CD1c-positive myeloid dendritic cell (primary cell): ENCODE measurements at regions not wholly inside any gene's neighbourhood (a gene's known extent, or its start where the extent isn't known, plus 50 kb on each side); places are given as distances from the start of the nearest gene placed in this dataset.
"Not testable (repeated sequence)": the region's sequence is repeated elsewhere in the genome, so short reads cannot be mapped to it uniquely, and the experiment has no call there.

ENCODE experiments used
- DNase-seq: peaks from one replicate; pipeline ENCODE4 v3.0.0-alpha.2; 2016; ENCODE audit errors: extremely low spot score

DNA sequence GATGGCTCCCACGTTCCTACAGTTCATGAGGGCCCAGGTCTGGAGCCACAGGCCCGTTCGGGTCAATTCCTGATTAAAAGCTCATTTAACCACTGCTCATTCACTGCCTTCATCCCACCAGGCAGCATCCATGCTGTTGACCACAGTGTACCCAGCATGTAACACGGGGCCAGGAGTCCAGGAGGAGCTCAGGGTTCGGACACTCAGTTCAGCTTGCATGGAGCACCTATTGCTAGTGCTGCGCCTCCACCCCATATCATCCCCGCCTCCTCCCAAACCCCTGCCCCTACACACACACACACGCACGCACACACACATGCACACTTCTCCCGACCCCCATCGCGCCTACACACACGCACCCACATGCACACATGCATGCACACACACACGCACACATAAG is 72.9 kb upstream of the SNTG2 start:
- DNase-seq = no peak

GRCh38 chr2:875687-876615 is 74.7 kb upstream of the SNTG2 start:
- DNase-seq = no peak

GRCh38 chr2:873651-874580 is 76.7 kb upstream of the SNTG2 start:
- DNase-seq = no peak

DNA sequence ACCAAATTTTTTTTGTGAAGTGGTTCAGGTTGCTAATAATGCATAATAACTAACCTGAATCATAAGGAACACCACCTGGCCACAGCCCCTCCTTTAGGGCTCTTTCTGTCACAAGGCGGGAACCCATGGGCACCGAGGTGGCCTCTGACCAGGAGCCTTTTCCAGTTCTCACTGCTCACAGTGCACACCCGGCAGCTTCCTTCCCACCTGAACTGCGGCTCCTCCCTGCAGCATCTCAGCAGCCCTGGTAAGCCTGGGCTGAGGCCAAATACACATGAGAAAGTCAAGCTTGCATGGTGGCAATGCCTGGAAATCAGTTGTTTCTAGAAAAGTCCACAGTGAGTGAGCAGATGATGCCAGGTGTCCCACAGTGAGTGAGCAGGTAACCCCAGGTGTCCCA is 77.6 kb upstream of the SNTG2 start:
- DNase-seq = no peak

DNA sequence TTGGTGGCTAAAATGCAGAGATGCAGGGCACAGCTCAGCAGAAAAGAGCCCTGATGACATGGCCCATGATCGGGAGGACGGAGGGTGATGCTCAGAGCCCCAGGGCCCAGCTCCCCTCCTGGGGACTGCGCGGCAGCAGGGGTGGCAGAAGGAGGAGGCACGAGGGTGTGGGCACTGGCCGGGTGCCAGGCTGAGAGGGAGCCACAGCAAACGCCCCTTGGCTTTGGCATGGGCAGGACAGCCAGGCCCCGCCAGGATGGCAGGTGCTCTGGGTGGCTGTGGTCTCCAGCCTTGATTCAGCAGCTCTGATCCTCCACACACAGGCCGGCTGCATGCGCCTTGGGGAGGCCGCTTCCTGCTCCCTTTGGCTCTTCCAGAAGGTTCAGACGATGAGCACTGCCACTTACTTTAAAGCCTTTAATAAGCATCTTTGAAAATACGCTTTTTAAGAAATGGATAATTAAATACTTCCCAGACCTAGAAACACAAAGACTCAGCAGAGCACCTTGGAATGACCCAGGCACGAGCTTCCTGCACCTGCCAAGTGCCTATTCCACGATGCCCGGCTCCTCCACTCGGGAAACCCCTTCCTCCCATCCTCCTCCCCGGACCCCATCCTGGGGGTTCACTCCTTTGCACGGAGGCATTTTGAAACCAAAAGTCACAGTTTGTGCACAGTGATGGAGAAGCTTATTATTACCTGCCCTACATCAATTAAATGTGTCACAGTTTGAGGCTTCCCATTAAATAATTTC is 78.5 kb upstream of the SNTG2 start:
- DNase-seq = no peak

- DNase-seq = no peak
Measured at GRCh38 chr2:871175-871727, 79.4 kb upstream of the SNTG2 start.

GRCh38 chr2:870426-870825 is 80.2 kb upstream of the SNTG2 start:
- DNase-seq = no peak

DNA sequence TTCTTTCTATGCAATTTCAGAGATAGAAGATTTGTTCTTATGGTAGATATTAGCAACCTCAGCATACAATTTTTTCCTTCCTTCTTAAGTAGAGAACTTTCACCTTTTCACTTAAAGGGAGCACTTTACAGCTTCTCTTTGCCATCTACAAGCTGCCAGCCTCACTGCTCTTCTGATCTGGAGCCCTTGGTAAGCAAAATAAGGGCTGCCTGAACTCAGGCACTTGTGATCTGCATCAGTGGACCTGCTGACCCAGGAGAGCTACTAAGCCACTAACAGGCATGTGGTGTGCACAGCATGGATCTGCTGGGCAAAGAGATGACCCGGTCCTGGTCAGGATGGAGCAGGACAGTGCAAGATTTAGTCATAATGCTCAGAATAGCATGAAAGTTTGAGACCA is 80.8 kb upstream of the SNTG2 start:
- DNase-seq = no peak

GRCh38 chr2:869357-869871 is 81.2 kb upstream of the SNTG2 start:
- no peak for DNase-seq

DNA sequence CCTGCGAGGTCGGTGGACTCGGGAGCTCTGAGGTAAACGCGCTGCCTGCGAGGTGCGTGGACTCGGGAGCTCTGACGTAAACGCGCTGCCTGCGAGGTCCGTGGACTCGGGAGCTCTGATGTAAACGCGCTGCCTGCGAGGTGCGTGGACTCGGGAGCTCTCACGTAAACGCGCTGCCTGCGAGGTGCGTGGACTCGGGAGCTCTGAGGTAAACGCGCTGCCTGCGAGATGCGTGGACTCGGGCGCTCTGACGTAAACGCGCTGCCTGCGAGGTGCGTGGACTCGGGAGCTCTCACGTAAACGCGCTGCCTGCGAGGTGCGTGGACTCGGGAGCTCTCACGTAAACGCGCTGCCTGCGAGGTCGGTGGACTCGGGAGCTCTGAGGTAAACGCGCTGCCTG is 81.8 kb upstream of the SNTG2 start:
- DNase-seq = not testable (repeated sequence)

DNA sequence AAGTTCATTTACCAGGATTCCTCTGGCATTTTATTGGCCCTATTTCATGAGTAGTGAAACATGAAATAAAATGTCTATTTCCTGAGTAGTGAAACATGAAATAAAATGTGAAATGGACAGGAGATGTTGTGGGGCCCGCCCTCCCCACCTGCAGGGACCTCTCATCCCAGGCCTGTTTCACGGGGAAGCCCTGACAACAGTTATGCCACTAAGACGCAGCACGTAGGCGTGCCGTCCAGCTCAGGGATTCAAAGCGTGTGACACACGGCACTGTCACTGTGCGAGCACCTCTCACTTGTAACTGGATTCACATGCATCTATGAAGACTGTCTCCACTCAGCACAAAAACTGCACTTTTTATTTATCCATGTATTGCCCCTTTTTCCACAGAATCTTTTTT is 83.4 kb upstream of the SNTG2 start:
- DNase-seq = no peak

GRCh38 chr2:866887-867286 is 83.8 kb upstream of the SNTG2 start:
- DNase-seq = no peak

GRCh38 chr2:866009-866680 is 84.5 kb upstream of the SNTG2 start:
- DNase-seq = no peak

DNA sequence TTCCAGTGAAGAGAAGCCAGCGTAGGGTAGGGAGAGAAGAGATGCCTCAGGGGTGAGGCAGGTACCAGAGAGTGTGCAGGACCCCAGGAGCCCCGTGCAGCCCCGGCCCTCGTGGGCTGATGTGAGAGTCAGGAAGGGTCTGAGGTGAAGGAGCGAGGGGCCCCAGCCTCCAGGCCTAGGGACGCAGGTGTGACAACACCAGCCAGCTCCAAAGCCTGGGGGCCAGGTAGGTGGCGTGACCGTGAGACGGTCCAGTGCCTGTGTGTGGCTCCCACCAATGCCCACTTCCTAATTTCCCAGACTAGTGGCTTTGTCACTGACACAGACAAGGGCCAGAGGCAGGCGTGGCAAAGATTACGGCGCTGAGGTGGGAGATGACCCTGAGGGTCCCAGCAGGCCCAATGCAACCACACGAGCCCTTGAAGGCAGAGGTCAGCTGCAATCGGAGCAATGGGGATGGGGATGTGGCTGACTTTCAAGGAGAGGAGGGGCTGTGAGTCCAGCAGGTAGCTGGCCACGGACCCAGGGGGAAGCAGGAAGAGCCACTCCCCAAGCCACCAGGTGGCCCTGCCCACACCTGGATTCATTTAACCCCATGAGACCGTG is 86.0 kb upstream of the SNTG2 start:
- DNase-seq = no peak

DNA sequence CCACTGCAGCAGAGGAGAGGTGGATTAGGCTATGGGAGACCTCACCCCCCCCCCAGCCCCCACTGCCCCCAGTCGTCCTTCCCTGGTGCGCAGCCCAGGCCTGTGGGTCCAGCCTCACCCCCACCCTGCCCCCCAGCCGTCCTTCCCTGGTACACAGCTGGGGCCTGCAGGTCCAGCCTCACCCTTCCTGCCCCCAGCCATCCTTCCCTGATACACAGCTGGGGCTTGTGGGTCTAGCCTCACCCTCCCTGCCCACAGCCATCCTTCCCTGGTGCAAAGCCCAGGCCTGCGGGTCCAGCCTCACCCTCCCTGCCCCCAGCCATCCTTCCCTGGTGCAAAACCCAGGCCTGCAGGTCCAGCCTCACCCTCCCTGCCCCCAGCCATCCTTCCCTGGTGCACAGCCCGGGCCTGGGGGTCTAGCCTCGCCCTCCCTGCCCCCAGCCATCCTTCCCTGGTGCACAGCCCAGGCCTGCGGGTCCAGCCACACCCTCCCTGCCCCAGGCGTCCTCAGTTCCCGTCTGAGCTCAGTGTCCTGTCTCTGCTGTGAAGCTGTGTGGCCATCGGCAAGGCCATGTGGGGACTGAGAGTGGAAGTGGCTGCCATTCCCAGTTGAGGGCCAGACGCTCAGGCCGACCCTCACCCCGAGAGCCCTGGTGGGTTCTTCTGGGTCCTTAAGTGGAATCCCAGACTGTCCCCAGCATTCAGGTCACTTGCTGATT is 86.8 kb upstream of the SNTG2 start:
- DNase-seq = no peak

DNA sequence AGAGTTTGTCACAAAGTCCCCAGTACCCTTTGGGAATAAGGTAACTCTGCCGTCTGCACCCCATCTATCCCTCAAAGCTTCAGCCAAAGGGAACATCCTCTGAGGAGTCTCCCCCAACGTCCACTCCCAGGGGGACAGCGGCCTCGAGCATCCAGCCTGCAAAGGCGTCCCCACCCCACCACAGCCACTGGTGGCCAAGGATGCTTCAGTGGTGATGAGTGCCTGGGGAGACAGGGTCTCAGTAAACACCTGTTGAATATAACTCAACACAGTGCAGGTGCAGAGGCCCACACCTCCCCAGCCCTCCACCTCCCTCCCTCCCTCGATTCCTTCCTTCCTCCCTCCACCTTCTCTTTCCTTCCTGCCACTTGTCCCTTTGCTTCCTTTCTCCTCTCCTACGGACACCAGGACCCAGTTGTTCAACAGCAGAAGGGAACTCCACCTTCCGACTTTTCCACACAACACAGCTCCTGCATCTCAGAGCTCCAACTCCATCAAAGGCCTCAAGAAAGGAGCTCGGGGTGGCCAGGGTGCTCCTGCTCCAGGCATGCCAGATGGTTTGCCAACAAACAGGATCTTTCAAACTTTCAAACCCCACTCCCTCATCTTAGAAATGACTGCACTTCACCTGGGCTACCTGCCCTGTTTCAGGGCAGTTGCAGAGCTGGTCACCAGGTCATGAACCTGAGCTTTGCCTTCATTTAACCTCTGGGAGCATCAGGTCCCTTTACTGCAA is 87.8 kb upstream of the SNTG2 start:
- DNase-seq = no peak

DNA sequence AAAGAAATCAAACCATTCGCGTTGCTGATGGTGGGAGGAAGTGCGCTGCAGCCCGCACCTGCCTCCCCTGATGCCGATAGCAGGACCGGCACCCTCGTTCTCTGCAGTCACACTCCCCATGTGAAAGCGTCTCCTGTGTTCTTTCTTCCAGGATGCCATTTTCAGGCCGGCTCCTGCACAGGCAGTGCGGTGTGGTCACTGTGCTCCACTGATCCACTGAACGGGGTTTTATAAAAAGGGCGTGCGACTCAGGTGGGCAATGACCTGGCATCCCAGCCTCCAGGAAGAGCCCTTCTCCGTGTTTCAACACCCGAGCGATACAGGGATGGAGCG is 88.3 kb upstream of the SNTG2 start:
- DNase-seq = no peak

DNA sequence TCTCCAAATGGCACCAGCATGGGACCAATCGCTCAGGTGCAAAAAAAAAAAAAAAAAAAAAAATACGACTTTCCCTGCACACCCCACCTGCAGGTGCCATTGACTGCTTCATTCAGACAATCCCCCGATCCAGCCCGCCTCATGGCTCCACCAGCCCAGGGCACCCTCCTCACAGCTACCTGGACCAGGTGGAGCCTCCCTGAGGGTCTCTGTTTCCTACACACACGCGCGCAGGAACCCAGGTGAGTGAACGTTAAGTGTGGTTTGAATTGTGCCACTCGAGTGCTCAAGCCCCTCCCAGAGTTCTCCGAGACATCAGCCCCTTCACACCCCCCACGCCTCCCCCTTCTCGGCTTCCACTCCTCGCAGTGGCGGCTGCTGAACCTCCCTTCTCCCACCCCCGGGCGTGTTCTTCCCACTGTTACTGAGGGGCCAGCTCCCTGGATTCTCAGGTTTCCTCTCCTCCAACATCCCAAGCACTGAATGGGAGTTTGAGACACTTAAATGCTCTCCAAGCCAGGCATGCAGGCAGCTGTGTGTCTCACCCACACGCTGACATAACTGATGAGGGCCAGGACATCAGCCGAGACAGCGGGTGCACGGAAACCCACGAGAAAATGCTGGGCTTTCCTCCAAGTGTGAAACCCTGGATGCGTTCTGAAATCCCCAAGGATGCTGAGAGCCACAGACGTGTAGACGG is 88.8 kb upstream of the SNTG2 start:
- no peak for DNase-seq
